WERI-Rb-1 (cell line): ENCODE measurements at regions not wholly inside any gene's neighbourhood (a gene's known extent, or its start where the extent isn't known, plus 50 kb on each side); places are given as distances from the start of the nearest gene placed in this dataset.

ENCODE experiments used
- DNase-seq: peaks from one replicate; pipeline ENCODE4 v3.0.0-alpha.2; 2020
- H3K27ac ChIP-seq: fragments of 250-450 bp; sonication (Bioruptor Pico); 2 replicates; pipeline ENCODE4 v1.5.1; 2020; ENCODE audit warnings: mild to moderate bottlenecking, moderate library complexity
- H3K27me3 ChIP-seq: fragments of 250-450 bp; sonication (Bioruptor Pico); 2 replicates; pipeline ENCODE4 v1.5.1; 2021; ENCODE audit warnings: mild to moderate bottlenecking, low read depth, moderate library complexity; ENCODE audit not compliant: insufficient read depth, severe bottlenecking
- H3K36me3 ChIP-seq: fragments of 250-450 bp; sonication (Bioruptor Pico); 2 replicates; pipeline ENCODE4 v1.5.1; 2020; ENCODE audit warnings: mild to moderate bottlenecking, moderate library complexity
- H3K4me3 ChIP-seq: 2 replicates; pipeline ENCODE4 v1.5.1; 2011; ENCODE audit warnings: low read depth, mild to moderate bottlenecking, control low read depth, low read length
- H3K9me3 ChIP-seq: fragments of 250-450 bp; sonication (Bioruptor Pico); 2 replicates; pipeline ENCODE4 v1.5.1; 2021; ENCODE audit warnings: mild to moderate bottlenecking, moderate library complexity; ENCODE audit not compliant: severe bottlenecking
- TF ChIP-seq, protein P1 (sequence below): IDR thresholded peaks from 2 replicates; pipeline ENCODE4 v1.5.1; 2011; ENCODE audit warnings: low read depth, mild to moderate bottlenecking, control low read depth, inconsistent platforms, low read length

DNA sequence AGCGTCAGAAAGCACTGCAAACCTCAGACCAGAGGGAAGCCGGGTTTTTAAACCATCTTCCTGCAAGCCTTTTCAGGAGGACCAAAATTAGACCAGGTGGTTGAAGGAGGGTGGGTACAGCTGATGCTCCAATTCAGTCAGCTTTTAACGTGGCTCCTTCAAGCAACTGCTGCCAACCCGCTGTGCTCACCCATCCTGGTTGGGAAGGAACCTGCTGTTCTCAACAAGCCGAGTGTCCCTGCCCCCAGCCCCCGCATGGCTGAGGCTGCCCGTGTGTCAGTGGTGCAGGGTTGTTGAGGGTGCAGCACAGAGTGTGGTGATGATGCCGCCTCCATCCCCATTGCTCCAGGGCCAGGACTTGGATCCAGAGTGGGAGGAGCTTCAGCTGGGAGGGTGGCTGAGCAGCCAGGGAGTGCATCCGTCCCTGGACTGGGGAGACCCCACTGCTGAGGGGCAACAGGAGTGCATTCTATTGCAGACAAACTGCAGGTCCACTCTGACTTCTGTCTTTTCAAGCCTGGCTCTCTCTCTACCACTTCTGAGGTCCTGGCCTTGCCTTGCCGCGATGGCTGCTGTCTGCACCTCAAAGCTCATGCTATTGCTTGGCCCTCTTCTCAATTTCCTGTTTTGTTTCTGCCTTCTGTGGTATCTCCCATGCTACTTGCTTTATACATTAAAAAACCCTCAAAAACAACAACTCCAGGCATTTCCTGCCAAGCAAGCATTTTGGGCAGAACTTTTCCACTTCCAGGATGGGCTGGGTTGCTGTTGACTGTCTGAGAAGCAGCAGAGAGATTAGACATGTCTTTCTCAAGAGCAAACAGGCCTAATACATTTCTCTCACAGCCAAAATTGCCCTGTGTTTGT lies 134.7 kb downstream of the DNAJB6 start:
- Histone ChIP-seq H3K4me3 (no peak overlapping the region), H3K27me3 (no peaks in the 10 kb centered on the region), H3K27ac (no peak overlapping the region), H3K36me3 (no peaks in the 10 kb centered on the region), H3K9me3 (peaks cover 10% of the 10 kb centered on the region)
- DNase-seq: no peak
- TF ChIP-seq, protein P1, sequence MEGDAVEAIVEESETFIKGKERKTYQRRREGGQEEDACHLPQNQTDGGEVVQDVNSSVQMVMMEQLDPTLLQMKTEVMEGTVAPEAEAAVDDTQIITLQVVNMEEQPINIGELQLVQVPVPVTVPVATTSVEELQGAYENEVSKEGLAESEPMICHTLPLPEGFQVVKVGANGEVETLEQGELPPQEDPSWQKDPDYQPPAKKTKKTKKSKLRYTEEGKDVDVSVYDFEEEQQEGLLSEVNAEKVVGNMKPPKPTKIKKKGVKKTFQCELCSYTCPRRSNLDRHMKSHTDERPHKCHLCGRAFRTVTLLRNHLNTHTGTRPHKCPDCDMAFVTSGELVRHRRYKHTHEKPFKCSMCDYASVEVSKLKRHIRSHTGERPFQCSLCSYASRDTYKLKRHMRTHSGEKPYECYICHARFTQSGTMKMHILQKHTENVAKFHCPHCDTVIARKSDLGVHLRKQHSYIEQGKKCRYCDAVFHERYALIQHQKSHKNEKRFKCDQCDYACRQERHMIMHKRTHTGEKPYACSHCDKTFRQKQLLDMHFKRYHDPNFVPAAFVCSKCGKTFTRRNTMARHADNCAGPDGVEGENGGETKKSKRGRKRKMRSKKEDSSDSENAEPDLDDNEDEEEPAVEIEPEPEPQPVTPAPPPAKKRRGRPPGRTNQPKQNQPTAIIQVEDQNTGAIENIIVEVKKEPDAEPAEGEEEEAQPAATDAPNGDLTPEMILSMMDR: no peak

DNA sequence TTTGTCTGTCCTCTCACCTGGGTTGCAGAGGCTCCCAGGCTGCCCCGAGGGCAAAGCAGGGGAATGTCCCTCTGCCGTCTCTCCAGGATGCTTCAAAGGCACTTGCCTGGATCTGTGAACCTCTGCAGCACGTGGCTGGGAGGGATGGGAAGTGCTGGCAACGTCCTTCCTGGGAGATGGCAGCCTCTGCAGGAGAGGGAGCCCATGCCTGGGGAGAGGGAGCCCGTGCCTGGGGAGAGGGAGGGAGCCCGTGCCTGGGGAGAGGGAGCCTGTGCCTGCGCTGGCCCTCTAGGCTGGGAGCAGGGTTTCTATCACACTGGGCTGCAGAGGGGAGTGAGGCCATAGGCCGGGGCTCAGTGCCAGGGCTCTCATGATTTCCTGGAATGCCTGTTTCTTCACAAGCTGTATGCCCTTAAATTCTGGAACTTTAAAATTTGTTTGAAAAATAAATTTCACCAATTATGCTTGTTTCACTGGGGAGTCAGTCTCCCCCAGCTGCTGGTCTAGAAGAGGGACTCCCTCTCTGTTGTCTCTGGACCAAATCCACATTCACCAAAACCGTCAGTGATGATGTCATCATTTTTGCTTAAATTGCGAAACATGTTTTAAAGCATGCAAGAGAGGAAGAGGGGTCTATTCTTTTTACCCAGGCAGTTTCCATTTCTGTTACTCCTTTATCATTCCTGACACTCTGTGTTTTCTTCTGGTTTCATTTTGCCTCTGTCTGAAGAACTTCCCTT lies 135.7 kb downstream of the DNAJB6 start:
- Histone ChIP-seq H3K36me3 (no peaks in the 10 kb centered on the region), H3K4me3 (no peak overlapping the region), H3K9me3 (peaks cover 10% of the 10 kb centered on the region), H3K27me3 (no peaks in the 10 kb centered on the region), H3K27ac (no peak overlapping the region)
- TF ChIP-seq, protein P1: no peak
- no peak for DNase-seq

DNA sequence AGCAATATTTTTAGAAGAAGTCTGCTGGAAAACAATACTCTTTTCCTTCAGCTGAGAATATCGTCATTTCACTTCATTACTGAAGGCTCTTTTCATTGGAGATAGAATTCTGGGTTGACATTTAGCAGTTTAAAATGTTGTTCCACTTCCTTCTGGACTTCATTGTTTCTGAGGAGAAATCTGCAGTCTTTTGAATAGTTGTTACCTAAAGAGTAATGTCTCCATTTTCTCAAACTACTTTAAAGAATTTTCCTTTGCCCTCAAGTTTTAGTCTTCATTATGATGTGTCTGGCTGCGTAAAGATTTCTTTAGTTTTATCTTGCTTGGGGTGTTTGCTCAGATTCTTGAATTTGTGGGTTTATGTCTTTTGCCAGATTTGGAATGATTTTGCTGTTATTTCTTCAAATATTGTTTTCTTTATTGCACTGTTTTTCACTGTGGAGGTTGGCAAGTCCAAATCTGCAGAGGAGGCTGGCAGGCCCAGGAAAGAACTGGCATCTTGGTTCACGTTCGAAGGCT lies 136.3 kb downstream of the DNAJB6 start:
- H3K27me3 ChIP-seq: no peaks in the 10 kb centered on the region
- DNase-seq: no peak
- no peak overlapping the region for H3K27ac ChIP-seq
- TF ChIP-seq, protein P1: no peak
- H3K36me3 ChIP-seq: no peaks in the 10 kb centered on the region
- peaks cover 10% of the 10 kb centered on the region for H3K9me3 ChIP-seq
- no peak overlapping the region for H3K4me3 ChIP-seq

DNA sequence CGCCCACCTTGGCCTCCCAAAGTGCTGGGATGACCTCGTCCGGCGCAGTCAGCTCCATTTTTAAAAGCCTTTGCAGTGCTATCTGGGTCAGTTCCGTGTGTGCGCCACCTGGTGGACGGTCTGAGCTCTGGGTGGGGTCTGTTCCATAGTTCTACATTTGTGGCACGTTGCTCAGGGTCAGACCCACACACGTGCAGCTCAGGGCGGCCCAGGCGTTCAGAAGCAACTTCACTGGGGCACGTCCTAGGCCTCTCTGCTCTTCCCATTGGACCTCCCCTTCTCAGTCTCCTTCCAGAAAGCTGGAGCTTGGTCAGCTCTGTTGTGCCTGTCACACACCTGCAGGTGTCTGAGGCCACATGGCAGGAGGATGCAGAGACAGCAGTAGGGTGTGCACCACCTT lies 137.9 kb downstream of the DNAJB6 start:
- Histone ChIP-seq H3K9me3 (peaks cover 10% of the 10 kb centered on the region), H3K36me3 (no peaks in the 10 kb centered on the region), H3K27ac (no peak overlapping the region), H3K4me3 (no peak overlapping the region), H3K27me3 (no peaks in the 10 kb centered on the region)
- TF ChIP-seq, protein P1: peak; percentile 80
- peak; percentile 76 for DNase-seq

DNA sequence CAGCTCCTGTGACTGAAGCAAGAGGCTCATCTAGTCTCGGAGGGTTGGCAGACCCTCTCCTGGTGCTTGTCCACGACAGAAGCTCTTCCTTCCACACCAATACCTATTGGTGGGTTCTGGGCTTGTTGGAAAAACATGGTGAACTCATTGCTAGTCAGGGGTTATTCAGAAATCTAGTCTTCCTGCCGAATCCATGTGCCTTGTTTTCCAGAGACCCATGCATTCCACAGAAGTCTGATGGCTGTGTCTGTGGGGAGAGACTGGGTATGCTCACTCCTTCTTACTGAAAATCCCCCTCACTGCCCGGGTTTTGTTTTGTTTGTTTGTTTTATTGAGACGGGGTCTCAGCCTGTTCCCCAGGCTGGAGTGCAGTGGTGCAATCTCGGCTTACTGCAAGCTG lies 138.3 kb downstream of the DNAJB6 start:
- Histone ChIP-seq H3K4me3 (no peak overlapping the region), H3K36me3 (no peaks in the 10 kb centered on the region), H3K9me3 (peaks cover 10% of the 10 kb centered on the region), H3K27ac (no peak overlapping the region), H3K27me3 (no peaks in the 10 kb centered on the region)
- DNase-seq: no peak
- TF ChIP-seq, protein P1: no peak
